C4-2B (cell line): ENCODE measurements at regions not wholly inside any gene's neighbourhood (a gene's known extent, or its start where the extent isn't known, plus 50 kb on each side); places are given as distances from the start of the nearest gene placed in this dataset.
A peak's percentile ranks its signal among the peaks of the same experiment; 100 is the strongest.
"Not testable (repeated sequence)": the region's sequence is repeated elsewhere in the genome, so short reads cannot be mapped to it uniquely, and the experiment has no call there.

Experiments
- H3K27ac ChIP-seq: fragments of 450-650 bp; 2 replicates; pipeline ENCODE4 v1.5.1; 2017
- ZFX ChIP-seq: fragments of 450-650 bp; IDR thresholded peaks from 2 replicates; pipeline ENCODE4 v1.6.1; 2017
- TF ChIP-seq, protein P1 (sequence below): fragments of 450-650 bp; conservative IDR thresholded peaks from 2 replicates; pipeline ENCODE4 v1.5.1; 2017; ENCODE audit warnings: mild to moderate bottlenecking

DNA sequence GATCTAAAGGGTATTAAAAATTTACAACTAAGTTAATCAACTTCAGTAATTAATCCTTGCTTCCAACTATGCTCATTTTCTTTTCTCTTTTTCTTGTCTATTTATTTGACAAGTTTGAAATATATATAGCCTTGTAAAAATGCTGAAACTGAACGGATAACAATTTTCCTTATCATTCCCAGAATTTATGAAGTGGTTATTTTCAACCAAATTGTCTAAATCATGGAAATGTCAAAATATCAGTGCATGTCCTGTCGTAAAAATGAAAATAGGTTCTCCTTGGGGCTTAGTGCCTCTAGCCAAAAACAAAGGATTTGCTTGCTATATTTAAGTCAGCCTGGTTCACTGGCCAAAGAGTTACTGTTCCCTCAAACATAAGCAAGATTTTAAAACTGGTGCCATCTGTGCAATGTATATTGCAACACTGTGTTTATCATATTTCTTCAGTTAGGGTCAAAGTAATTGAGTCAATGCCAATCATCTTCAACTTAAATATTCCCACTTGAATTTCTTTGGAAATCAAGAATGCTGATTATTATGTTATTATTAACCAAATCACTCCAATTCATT, 798.3 kb downstream of the MAT2B start:
- H3K27ac ChIP-seq = no peak overlapping the region
- TF ChIP-seq, protein P1, sequence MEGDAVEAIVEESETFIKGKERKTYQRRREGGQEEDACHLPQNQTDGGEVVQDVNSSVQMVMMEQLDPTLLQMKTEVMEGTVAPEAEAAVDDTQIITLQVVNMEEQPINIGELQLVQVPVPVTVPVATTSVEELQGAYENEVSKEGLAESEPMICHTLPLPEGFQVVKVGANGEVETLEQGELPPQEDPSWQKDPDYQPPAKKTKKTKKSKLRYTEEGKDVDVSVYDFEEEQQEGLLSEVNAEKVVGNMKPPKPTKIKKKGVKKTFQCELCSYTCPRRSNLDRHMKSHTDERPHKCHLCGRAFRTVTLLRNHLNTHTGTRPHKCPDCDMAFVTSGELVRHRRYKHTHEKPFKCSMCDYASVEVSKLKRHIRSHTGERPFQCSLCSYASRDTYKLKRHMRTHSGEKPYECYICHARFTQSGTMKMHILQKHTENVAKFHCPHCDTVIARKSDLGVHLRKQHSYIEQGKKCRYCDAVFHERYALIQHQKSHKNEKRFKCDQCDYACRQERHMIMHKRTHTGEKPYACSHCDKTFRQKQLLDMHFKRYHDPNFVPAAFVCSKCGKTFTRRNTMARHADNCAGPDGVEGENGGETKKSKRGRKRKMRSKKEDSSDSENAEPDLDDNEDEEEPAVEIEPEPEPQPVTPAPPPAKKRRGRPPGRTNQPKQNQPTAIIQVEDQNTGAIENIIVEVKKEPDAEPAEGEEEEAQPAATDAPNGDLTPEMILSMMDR = no peak
- TF ChIP-seq ZFX = no peak

DNA sequence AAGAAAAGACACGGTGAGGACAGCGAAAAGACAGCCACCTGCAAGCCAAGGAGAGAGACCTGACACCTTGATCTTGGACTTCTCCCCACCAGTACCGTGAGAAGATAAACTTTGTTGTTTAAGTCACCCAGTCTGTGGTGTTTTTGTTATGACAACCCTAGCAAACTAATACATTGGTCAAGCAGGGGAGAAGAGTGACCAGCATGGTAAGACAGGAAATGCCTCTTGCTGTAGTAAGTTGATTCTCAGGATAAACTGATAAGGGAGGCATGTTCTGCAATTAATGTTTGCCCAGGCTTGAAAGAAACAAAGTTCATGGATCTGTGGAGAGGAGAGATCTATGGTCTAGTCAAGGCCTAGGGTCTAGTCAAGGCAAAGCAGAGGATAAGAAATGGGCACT, 801.2 kb downstream of the MAT2B start:
- TF ChIP-seq, protein P1 = no peak
- no peak for TF ChIP-seq ZFX
- H3K27ac ChIP-seq = no peak overlapping the region

DNA sequence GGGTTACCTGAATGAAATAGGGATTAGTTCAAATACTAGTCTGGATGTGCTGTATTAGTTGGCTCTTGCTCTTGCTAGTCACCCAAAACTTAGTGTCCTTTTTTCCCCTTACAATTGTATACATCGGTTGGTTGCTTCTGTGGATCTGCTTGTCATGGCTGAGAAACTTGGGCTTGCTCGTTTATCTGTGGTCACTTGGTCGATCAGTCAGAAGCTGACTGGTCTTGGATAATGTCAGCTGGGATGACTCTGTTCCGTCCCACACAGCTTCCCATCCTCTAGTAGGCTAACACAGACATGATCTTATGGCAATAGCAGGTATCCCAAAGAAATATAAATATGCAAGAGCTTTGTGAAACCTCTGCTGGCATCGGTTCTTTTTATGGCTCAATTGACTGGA, 807.4 kb downstream of the MAT2B start:
- TF ChIP-seq ZFX = no peak
- TF ChIP-seq, protein P1 = no peak
- no peak overlapping the region for H3K27ac ChIP-seq

GRCh38 chr5:164317676-164318075, 812.3 kb downstream of the MAT2B start:
- H3K27ac ChIP-seq = no peak overlapping the region
- TF ChIP-seq, protein P1 = no peak
- no peak for TF ChIP-seq ZFX

GRCh38 chr5:164319161-164319560, 813.7 kb downstream of the MAT2B start:
- no peak for TF ChIP-seq ZFX
- TF ChIP-seq, protein P1 = no peak
- H3K27ac ChIP-seq = no peak overlapping the region

GRCh38 chr5:164324239-164324638, 818.8 kb downstream of the MAT2B start:
- no peak overlapping the region for H3K27ac ChIP-seq
- TF ChIP-seq, protein P1 = no peak
- no peak for TF ChIP-seq ZFX

- TF ChIP-seq, protein P1 = peak; percentile 43
- TF ChIP-seq ZFX = no peak
- no peak overlapping the region for H3K27ac ChIP-seq
These were observed 820.8 kb downstream of the MAT2B start for GRCh38 chr5:164326219-164326618.

DNA sequence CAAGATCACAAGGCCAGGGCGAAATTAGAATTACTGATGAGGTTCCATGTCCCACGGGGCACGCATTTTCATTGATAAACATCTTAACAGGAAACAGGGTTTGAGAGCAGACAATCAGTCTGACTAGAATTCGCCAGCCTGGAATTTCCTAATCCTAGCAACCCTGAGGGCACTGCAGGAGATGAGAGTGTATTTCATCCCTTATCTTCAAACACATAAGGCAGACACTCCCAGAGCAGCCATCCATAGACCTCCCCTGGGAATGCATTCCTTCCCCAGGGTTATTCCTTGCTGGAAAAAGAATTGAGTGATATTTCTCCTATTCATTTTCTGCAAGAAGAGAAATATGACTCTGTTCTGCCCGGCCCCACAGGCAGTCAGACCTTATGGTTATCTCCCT, 821.7 kb downstream of the MAT2B start:
- not testable (repeated sequence) for H3K27ac ChIP-seq
